GM10266 (cell line): ENCODE measurements at regions not wholly inside any gene's neighbourhood (a gene's known extent, or its start where the extent isn't known, plus 50 kb on each side); places are given as distances from the start of the nearest gene placed in this dataset.

Experiments used
- DNase-seq: peaks from one replicate; pipeline ENCODE4 v3.0.0; 2012; ENCODE audit errors: extremely low spot score
- TF ChIP-seq, protein P1 (sequence below): IDR thresholded peaks from 2 replicates; pipeline ENCODE4 v1.5.1; 2012; ENCODE audit warnings: mild to moderate bottlenecking, low read depth; ENCODE audit not compliant: control insufficient read depth, insufficient read depth; ENCODE audit errors: missing control alignments

DNA sequence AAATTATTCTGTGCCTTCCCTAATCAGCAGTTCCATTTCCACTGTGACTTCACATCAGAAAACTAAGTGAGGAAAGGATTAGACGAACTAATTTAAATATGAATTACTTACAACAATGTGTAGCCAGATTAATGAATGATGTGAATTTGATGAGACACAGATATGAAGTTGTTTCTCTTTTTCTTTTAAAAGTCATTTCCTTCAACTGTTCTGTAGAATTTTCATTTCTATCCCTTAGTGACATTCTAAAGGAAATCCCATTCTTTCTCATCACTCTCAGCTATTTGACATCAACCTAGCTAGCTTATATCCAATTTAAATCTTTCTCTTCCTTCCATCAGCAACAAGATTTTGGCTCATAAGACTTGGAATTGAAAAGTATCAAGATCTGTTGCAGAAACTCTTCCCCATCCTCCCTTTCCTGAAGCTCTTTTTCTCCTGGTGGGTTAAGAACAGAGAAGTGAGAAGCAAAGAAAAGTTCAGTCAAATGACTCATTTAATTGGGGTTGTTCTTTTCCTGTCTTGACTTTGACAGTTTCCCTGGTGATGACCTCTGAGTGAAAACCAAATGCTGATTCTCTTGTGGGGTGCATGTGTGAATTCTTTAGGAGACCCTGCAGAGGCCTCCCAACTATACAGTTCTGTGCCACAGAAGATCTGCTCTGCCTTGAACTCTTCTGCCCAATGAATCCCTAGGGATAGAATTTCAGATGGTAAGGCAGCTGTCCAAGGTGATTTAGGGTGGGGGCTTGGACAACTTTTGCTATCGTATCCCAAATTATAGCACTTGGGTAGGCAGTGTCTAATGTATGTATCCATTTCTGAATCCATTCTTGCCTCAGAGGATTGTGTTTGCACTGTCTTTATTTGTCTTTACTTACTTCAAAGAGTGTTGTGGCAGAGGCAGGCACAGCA, 232.5 kb upstream of the GPRIN3 start:
- DNase-seq = no peak
- TF ChIP-seq, protein P1, sequence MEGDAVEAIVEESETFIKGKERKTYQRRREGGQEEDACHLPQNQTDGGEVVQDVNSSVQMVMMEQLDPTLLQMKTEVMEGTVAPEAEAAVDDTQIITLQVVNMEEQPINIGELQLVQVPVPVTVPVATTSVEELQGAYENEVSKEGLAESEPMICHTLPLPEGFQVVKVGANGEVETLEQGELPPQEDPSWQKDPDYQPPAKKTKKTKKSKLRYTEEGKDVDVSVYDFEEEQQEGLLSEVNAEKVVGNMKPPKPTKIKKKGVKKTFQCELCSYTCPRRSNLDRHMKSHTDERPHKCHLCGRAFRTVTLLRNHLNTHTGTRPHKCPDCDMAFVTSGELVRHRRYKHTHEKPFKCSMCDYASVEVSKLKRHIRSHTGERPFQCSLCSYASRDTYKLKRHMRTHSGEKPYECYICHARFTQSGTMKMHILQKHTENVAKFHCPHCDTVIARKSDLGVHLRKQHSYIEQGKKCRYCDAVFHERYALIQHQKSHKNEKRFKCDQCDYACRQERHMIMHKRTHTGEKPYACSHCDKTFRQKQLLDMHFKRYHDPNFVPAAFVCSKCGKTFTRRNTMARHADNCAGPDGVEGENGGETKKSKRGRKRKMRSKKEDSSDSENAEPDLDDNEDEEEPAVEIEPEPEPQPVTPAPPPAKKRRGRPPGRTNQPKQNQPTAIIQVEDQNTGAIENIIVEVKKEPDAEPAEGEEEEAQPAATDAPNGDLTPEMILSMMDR = no peak

DNA sequence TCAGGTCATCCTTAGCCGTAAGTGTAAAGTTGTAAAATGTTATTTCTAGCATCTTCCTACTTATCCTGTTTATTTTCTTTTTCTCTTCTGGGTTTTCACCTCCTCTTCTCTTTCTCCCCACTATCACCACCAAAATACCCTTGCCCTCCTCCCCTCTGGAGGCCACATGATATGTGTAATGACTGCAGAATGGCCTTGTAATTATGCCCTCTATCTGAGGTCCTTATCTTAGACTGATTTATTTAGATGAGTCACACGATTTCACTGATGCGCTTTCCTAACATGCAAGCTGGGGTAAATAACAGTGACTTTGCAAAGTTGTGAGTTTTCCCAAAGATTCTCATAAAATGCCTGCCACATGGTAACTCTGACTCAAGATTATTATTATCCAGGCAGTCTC, 231.8 kb upstream of the GPRIN3 start:
- TF ChIP-seq, protein P1 = no peak
- DNase-seq = no peak

DNA sequence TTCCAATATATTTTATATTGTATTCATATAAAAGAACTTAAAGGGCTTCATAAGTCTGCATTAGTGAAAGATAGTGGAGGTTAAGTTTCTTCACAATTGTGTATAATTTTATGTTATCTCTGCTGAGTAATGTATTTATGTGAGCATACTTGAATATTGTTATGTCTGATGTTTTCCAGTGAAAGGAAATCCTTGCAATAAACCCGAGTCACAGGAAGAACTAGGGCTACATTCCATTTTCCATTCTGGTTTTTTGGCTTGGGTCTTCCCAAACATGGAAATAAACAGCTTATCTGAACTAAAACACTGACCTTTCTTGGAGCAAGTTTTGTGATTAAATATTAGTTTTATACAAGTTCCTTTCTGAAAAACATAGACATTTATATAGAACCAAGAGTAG, 231.3 kb upstream of the GPRIN3 start:
- no peak for DNase-seq

DNA sequence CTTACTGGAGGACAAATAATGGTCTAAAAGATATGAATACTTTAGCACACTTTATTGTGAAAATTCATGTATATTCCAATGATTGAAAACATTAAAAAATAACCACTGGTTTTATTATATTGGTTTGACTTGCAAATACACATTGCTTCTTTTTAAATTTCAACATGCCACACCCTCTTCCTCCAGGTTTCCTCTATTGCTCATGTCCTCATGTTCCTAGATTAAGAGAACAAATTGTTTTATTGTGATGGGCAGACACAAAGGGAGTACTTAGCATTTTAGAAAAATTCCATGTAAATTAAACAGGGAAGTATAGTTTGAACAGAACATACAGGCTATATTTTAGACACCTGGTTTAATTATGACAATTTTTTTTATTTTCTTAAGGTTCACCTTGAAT, 230.6 kb upstream of the GPRIN3 start:
- DNase-seq = no peak
- TF ChIP-seq, protein P1 = no peak

More for the DNA sequence above, 231.3 kb upstream of the GPRIN3 start:
- TF ChIP-seq, protein P1 = no peak

DNA sequence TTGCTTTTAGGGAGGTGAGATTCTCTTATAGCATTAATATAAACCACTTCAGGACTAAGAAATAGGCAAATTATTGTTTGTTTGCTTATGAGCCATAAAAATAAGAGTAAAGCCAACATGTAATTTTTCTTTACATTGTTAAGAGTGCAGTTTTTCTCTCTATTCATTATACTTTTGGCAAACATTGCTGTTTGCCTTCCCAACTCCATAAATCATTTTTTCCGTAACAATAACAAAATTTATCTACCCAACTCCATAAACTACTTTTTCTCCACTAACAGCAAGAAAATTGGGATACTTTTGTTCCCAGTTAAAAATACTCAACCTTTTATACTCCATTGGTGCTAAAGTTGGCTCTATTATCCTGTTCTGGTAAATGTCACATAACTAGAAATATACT, 229.7 kb upstream of the GPRIN3 start:
- DNase-seq = no peak
- TF ChIP-seq, protein P1 = no peak

DNA sequence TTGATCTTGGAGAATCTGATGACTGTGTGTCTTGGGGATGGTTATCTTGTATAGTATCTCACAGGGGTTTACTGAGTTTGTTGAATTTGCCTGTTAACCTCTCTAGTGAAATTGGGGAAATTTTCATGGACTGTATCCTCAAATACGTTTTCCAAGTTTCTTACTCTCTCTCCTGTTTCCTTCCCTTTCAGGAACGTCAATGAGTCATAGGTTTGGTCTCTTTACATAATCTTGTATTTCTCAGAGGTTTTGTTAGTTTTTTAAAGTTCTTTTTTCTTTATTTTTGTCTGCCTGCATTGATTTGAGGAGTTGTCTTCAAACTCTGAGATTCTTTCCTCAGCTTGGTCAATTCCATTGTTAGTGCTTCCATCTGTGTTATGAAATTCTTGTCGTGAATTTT, 227.7 kb upstream of the GPRIN3 start:
- TF ChIP-seq, protein P1 = no peak
- DNase-seq = no peak

DNA sequence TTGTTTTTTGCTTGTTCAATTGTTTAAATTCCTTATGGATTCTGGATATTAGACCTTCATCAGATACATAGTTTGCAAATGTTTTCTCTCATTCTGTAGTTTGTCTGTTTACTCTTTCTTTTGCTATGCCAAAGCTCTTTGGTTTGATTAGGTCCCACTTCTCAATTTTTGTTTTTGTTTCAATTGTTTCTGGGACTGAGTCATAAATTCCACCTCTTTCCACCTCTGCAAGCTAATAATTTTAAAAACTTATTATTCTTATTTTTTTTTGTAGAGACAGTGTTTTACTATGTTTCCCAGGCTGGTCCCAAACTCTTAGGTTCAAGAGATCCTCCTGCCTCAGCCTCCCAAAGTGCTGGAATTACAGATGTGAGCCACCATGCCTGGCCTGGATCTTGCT, 226.8 kb upstream of the GPRIN3 start:
- TF ChIP-seq, protein P1 = no peak
- no peak for DNase-seq
